Body of pancreas (tissue), 4 donors: ENCODE measurements at regions not wholly inside any gene's neighbourhood (a gene's known extent, or its start where the extent isn't known, plus 50 kb on each side); places are given as distances from the start of the nearest gene placed in this dataset.

ENCODE experiments used
- POLR2A ChIP-seq, 3 donors: fragments of 450-650 bp; IDR thresholded peaks; one replicate each; pipeline ENCODE4 v1.6.1; 2016; ENCODE audit warnings: antibody characterized with exemption in 3 of 3, mild to moderate bottlenecking in 2 of 3
- TF ChIP-seq, protein P1 (sequence below), 7 experiments: fragments of 450-650 bp in 4 of 7; fragments of 200-600 bp in 3 of 7; sonication (generic) in 3 of 7; IDR thresholded peaks; one replicate each; pipeline ENCODE4 v1.5.1; 2016 to 2019; ENCODE audit warnings: antibody characterized with exemption in 7 of 7

DNA sequence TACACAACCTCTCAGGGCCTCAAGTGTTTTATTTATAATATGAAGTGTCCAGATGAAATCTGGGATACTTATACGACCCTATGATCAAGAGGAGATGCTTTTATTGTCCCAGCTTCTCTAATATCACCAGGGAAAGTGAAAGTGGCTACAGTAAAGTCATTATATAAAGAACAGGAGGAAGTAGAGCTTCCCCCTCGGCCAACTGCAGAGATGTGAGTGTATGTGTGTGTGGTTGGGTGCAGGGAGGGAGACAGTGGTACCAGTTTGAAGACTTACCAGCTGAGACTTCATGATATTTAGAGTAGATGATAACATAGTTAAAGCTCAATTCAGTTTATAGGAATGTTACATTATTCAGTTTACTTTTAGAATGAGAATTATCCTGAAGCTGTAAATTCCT lies 373.6 kb upstream of the DDI1 start:
- TF ChIP-seq, protein P1, sequence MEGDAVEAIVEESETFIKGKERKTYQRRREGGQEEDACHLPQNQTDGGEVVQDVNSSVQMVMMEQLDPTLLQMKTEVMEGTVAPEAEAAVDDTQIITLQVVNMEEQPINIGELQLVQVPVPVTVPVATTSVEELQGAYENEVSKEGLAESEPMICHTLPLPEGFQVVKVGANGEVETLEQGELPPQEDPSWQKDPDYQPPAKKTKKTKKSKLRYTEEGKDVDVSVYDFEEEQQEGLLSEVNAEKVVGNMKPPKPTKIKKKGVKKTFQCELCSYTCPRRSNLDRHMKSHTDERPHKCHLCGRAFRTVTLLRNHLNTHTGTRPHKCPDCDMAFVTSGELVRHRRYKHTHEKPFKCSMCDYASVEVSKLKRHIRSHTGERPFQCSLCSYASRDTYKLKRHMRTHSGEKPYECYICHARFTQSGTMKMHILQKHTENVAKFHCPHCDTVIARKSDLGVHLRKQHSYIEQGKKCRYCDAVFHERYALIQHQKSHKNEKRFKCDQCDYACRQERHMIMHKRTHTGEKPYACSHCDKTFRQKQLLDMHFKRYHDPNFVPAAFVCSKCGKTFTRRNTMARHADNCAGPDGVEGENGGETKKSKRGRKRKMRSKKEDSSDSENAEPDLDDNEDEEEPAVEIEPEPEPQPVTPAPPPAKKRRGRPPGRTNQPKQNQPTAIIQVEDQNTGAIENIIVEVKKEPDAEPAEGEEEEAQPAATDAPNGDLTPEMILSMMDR (IDR thresholded peaks at IDR 0.05) = no peak
- TF ChIP-seq POLR2A (IDR thresholded peaks at IDR 0.05) = no peak
